Ascending aorta (tissue), 2 donors: ENCODE measurements at regions not wholly inside any gene's neighbourhood (a gene's known extent, or its start where the extent isn't known, plus 50 kb on each side); places are given as distances from the start of the nearest gene placed in this dataset.

Experiments
- DNase-seq, 2 donors: peaks; one replicate each; pipeline ENCODE4 v3.0.0-alpha.2; 2019; ENCODE audit warnings: low spot score in 2 of 2
- H3K27ac ChIP-seq, 2 donors: fragments of 200-600 bp; sonication (generic); one replicate each; pipeline ENCODE4 v1.5.1; 2016 to 2017; ENCODE audit warnings: mild to moderate bottlenecking in 1 of 2
- H3K27me3 ChIP-seq: fragments of 200-600 bp; sonication (generic); one replicate; pipeline ENCODE4 v1.5.1; 2017
- H3K36me3 ChIP-seq, 2 donors: fragments of 200-600 bp; sonication (generic); one replicate each; pipeline ENCODE4 v1.5.1; 2016
- H3K4me1 ChIP-seq, 2 donors: fragments of 200-600 bp; sonication (generic); one replicate each; pipeline ENCODE4 v1.5.1; 2016 to 2017; ENCODE audit warnings: mild to moderate bottlenecking in 1 of 2
- H3K4me3 ChIP-seq, 2 donors: fragments of 200-600 bp; sonication (generic); one replicate each; pipeline ENCODE4 v1.5.1; 2016 to 2017; ENCODE audit warnings: mild to moderate bottlenecking in 1 of 2
- H3K9me3 ChIP-seq, 2 donors: fragments of 200-600 bp; sonication (generic); one replicate each; pipeline ENCODE4 v1.5.1; 2016
- CTCF ChIP-seq, 3 experiments: fragments of 200-600 bp in 2 of 3; fragments of 450-650 bp in 1 of 3; sonication (generic) in 2 of 3; IDR thresholded peaks; one replicate each; pipeline ENCODE4 v1.5.1; 2016 to 2019; ENCODE audit warnings: antibody characterized with exemption in 3 of 3, mild to moderate bottlenecking in 1 of 3, moderate library complexity in 1 of 3
- intact Hi-C: fragments of 100-400 bp; cut with DNase I; formaldehyde crosslinking; loops from one replicate; pipeline ENCODE4 v1.15.1; 2023

GRCh38 chr2:83696838-83697237, 762.2 kb downstream of the SUCLG1 start:
- H3K27ac ChIP-seq: no peak overlapping the region
- intact Hi-C loops: no loop called here
- H3K4me3 ChIP-seq: no peak overlapping the region
- no peaks in the 10 kb centered on the region for H3K36me3 ChIP-seq
- no peak for DNase-seq
- no peak for TF ChIP-seq CTCF (IDR thresholded peaks at IDR 0.05)
- H3K9me3 ChIP-seq: no peaks in the 10 kb centered on the region
- no peaks in the 10 kb centered on the region for H3K27me3 ChIP-seq
- no peaks in the 10 kb centered on the region for H3K4me1 ChIP-seq

GRCh38 chr2:83695530-83695929, 763.5 kb downstream of the SUCLG1 start:
- intact Hi-C loops: no loop called here
- no peak overlapping the region for H3K27ac ChIP-seq
- H3K4me1 ChIP-seq: no peaks in the 10 kb centered on the region
- TF ChIP-seq CTCF (IDR thresholded peaks at IDR 0.05): no peak
- DNase-seq: no peak
- no peak overlapping the region for H3K4me3 ChIP-seq
- no peaks in the 10 kb centered on the region for H3K27me3 ChIP-seq
- no peaks in the 10 kb centered on the region for H3K36me3 ChIP-seq
- H3K9me3 ChIP-seq: no peaks in the 10 kb centered on the region

- intact Hi-C loops: no loop called here
- Histone ChIP-seq H3K9me3 (no peaks in the 10 kb centered on the region), H3K4me3 (no peak overlapping the region), H3K27ac (no peak overlapping the region), H3K36me3 (no peaks in the 10 kb centered on the region), H3K4me1 (no peaks in the 10 kb centered on the region), H3K27me3 (no peaks in the 10 kb centered on the region)
- DNase-seq: no peak
- no peak for TF ChIP-seq CTCF (IDR thresholded peaks at IDR 0.05)
Observed at GRCh38 chr2:83695037-83695436, 764.0 kb downstream of the SUCLG1 start.

- Histone ChIP-seq H3K4me1 (no peaks in the 10 kb centered on the region), H3K9me3 (no peaks in the 10 kb centered on the region), H3K27ac (no peak overlapping the region), H3K36me3 (no peaks in the 10 kb centered on the region), H3K27me3 (no peaks in the 10 kb centered on the region), H3K4me3 (no peak overlapping the region)
- intact Hi-C loops: no loop called here
- no peak for DNase-seq
- TF ChIP-seq CTCF (IDR thresholded peaks at IDR 0.05): no peak
Observed at GRCh38 chr2:83689402-83689801, 769.7 kb downstream of the SUCLG1 start.

GRCh38 chr2:83686863-83687262, 772.2 kb downstream of the SUCLG1 start:
- no peak for DNase-seq

More at GRCh38 chr2:83686863-83687262, 772.2 kb downstream of the SUCLG1 start:
- no peaks in the 10 kb centered on the region for H3K4me1 ChIP-seq
- no peaks in the 10 kb centered on the region for H3K9me3 ChIP-seq
- intact Hi-C loops: no loop called here
- no peaks in the 10 kb centered on the region for H3K36me3 ChIP-seq
- no peaks in the 10 kb centered on the region for H3K27me3 ChIP-seq
- no peak for TF ChIP-seq CTCF (IDR thresholded peaks at IDR 0.05)
- no peak overlapping the region for H3K27ac ChIP-seq
- H3K4me3 ChIP-seq: no peak overlapping the region
